K562 (cell line): ENCODE measurements at regions not wholly inside any gene's neighbourhood (a gene's known extent, or its start where the extent isn't known, plus 50 kb on each side); places are given as distances from the start of the nearest gene placed in this dataset.

Experiments used
- ATAC-seq: fragments of 200-7000 bp; cut with Tn5 transposase; 3 replicates; pipeline ENCODE4 v1.9.1; 2020; ENCODE audit warnings: moderate library complexity
- BruUV-seq: library from RNA; stranded (reverse); fragments of 400-500 nt; replicated peaks from 2 replicates; lab custom pipeline; 2021; lab: Mats Ljungman, UMichigan
- CTCF ChIA-PET: fragments of 300-600 bp; formaldehyde crosslinking; extraction: SDS; loops from one replicate; lab custom pipeline; 2021; ENCODE audit warnings: low intra/inter-chr PET ratio; lab: Yijun Ruan, JAX
- POLR2A ChIA-PET: fragments of 300-600, 350-650 bp; sonication (Branson Sonifier 250); formaldehyde crosslinking; extraction: SDS; loops from one replicate; lab custom pipeline; 2021; ENCODE audit warnings: antibody characterized with exemption, inconsistent platforms; lab: Yijun Ruan, JAX
- DNase-seq, 4 experiments: peaks; one replicate each; pipeline versions ENCODE4 v3.0.0 to v3.0.0-alpha.2; 2011 to 2018; ENCODE audit warnings: low spot score in 3 of 4, mixed read lengths in 3 of 4; ENCODE audit errors: extremely low read depth in 1 of 4
- FAIRE-seq: peaks from 2 replicates; lab custom pipeline; 2011; peaks lifted over from hg19 to GRCh38; lab: Jason Lieb, UNC
- H2AFZ ChIP-seq: 2 replicates; pipeline ENCODE4 v1.6.0; 2011; ENCODE audit warnings: low read depth, low read length, control low read depth, inconsistent platforms
- H3K27ac ChIP-seq: fragments of 200-600 bp; 3 replicates; pipeline ENCODE4 v1.8.0; 2011; ENCODE audit warnings: low read depth, mild to moderate bottlenecking, control low read depth, inconsistent platforms, low read length, moderate library complexity, mixed read lengths; ENCODE audit errors: extremely low read depth
- H3K27me3 ChIP-seq, 2 experiments: fragments of 300-600 bp in 1 of 2; 2 replicates in 1 of 2; 3 replicates in 1 of 2; pipeline versions ENCODE4 v1.6.0 to v1.8.0; 2011; ENCODE audit warnings: inconsistent platforms in 2 of 2, low read length in 2 of 2, mild to moderate bottlenecking in 1 of 2, mixed read lengths in 1 of 2, moderate library complexity in 1 of 2; ENCODE audit not compliant: control insufficient read depth in 2 of 2, insufficient read depth in 2 of 2
- H3K36me3 ChIP-seq: fragments of 300-600 bp; 3 replicates; pipeline ENCODE4 v1.8.0; 2011; ENCODE audit warnings: mild to moderate bottlenecking, low read length, inconsistent platforms; ENCODE audit not compliant: control insufficient read depth, insufficient read depth
- H3K4me1 ChIP-seq, 2 experiments: fragments of 200-600 bp in 1 of 2; replicated peaks in 1 of 2; 2 replicates in 1 of 2; 3 replicates in 1 of 2; pipeline versions ENCODE4 v1.5.1 to v1.8.0; 2011; ENCODE audit warnings: inconsistent platforms in 2 of 2, low read length in 2 of 2, mild to moderate bottlenecking in 1 of 2, mixed read lengths in 1 of 2, moderate library complexity in 1 of 2; ENCODE audit not compliant: control insufficient read depth in 2 of 2, insufficient read depth in 2 of 2
- H3K4me2 ChIP-seq: 2 replicates; pipeline ENCODE4 v1.6.1; 2011; ENCODE audit warnings: low read length, control low read depth, inconsistent platforms, mixed read lengths; ENCODE audit not compliant: insufficient read depth
- H3K4me3 ChIP-seq: fragments of 200-600 bp; sonication (generic), shearing (Covaris generic); 2 replicates; pipeline ENCODE4 v1.5.1; 2016; ENCODE audit warnings: control low read depth, inconsistent platforms
- H3K79me2 ChIP-seq: fragments of 200-600 bp; 3 replicates; pipeline ENCODE4 v1.8.0; 2011; ENCODE audit warnings: low read length, inconsistent platforms; ENCODE audit not compliant: control insufficient read depth, insufficient read depth
- H3K9ac ChIP-seq, 2 experiments: 2 replicates each; pipeline versions ENCODE4 v1.6.0 to v1.6.1; 2011; ENCODE audit warnings: low read depth in 2 of 2, low read length in 2 of 2, control low read depth in 1 of 2, inconsistent platforms in 1 of 2, mild to moderate bottlenecking in 1 of 2, mixed read lengths in 1 of 2; ENCODE audit not compliant: insufficient read depth in 1 of 2
- H3K9me1 ChIP-seq: one replicate; pipeline ENCODE4 v1.6.0; 2011; ENCODE audit warnings: inconsistent platforms, mild to moderate bottlenecking, low read length, moderate library complexity; ENCODE audit not compliant: control insufficient read depth, insufficient read depth
- H3K9me3 ChIP-seq: replicated peaks from 2 replicates; pipeline ENCODE4 v1.5.1; 2011; ENCODE audit warnings: low read depth, low read length, inconsistent platforms; ENCODE audit not compliant: control insufficient read depth, insufficient read depth
- H4K20me1 ChIP-seq: replicated peaks from 2 replicates; pipeline ENCODE4 v1.6.1; 2011; ENCODE audit warnings: low read length, inconsistent platforms, mixed read lengths; ENCODE audit not compliant: control insufficient read depth, insufficient read depth
- BMI1 ChIP-seq: fragments of 150-350 bp; IDR thresholded peaks from 2 replicates; pipeline ENCODE4 v1.6.1; 2014; ENCODE audit warnings: low read length
- E2F3 ChIP-seq: fragments of 250-450 bp; sonication (Bioruptor Pico); IDR thresholded peaks from 2 replicates; pipeline ENCODE4 v1.4.0; 2020; ENCODE audit warnings: mild to moderate bottlenecking
- KDM5B ChIP-seq: fragments of 200-600 bp; sonication (generic); IDR thresholded peaks from 2 replicates; pipeline ENCODE4 v1.6.1; 2012; ENCODE audit warnings: low read depth, mild to moderate bottlenecking, moderate library complexity, low read length, control low read depth, inconsistent platforms; ENCODE audit not compliant: insufficient replicate concordance
- MTA2 ChIP-seq: fragments of 450-650 bp; IDR thresholded peaks from 2 replicates; pipeline ENCODE4 v1.6.1; 2016; ENCODE audit warnings: low read depth
- PHF20 ChIP-seq: fragments of 450-650 bp; IDR thresholded peaks from 2 replicates; pipeline ENCODE4 v1.6.1; 2018; ENCODE audit not compliant: partially characterized antibody
- PTBP1 ChIP-seq: fragments of 200-400 bp; formaldehyde crosslinking; IDR thresholded peaks from 2 replicates; pipeline ENCODE4 v1.6.1; 2017; ENCODE audit warnings: low read depth, low read length
- PTTG1 ChIP-seq: fragments of 450-650 bp; IDR thresholded peaks from 2 replicates; pipeline ENCODE4 v1.6.1; 2016; ENCODE audit warnings: low read depth, mild to moderate bottlenecking, missing genetic modification characterization, missing compliant biosample characterization
- TAF15 ChIP-seq: fragments of 200-400 bp; formaldehyde crosslinking; IDR thresholded peaks from 2 replicates; pipeline ENCODE4 v1.6.1; 2017; ENCODE audit warnings: mild to moderate bottlenecking, low read depth, low read length, moderate library complexity
- ZNF140 ChIP-seq: fragments of 250-450 bp; sonication (Bioruptor Pico); IDR thresholded peaks from 2 replicates; pipeline ENCODE4 v1.8.0; 2021; ENCODE audit warnings: moderate library complexity, mild to moderate bottlenecking, inconsistent platforms
- WGBS: fragments of 100-300 bp; shearing (Covaris generic); methylation state at CpG from one replicate; pipeline ENCODE4 v1.1.6; 2016; ENCODE audit warnings: low coverage, mixed read lengths; ENCODE audit not compliant: insufficient coverage; ENCODE audit errors: missing lambda C conversion rate; 5-methylcytosine and 5-hydroxymethylcytosine counted together
- in situ Hi-C: fragments of 300-500 bp; cut with MboI; formaldehyde crosslinking; loops from 4 replicates; pipeline ENCODE4 v1.15.0; 2018; ENCODE audit warnings: inconsistent platforms, mixed read lengths
- intact Hi-C: fragments of 100-400 bp; cut with micrococcal nuclease; formaldehyde crosslinking; loops from 2 replicates; pipeline ENCODE4 v1.14.2; 2022
- TF ChIP-seq, protein P1 (sequence below), 2 experiments: IDR thresholded peaks in 1 of 2; conservative IDR thresholded peaks in 1 of 2; 2 replicates each; pipeline ENCODE4 v1.6.1; 2016; ENCODE audit warnings: low read depth in 2 of 2, mild to moderate bottlenecking in 1 of 2, missing compliant biosample characterization in 1 of 2, missing genetic modification characterization in 1 of 2, moderate library complexity in 1 of 2
- TF ChIP-seq, protein P2 (sequence below): fragments of 250-450 bp; sonication (Bioruptor Pico); IDR thresholded peaks from 2 replicates; pipeline ENCODE4 v1.8.0; 2022; ENCODE audit warnings: moderate library complexity, mild to moderate bottlenecking, inconsistent platforms
- TF ChIP-seq, protein P3 (sequence below): sonication (generic); formaldehyde crosslinking; IDR thresholded peaks from 2 replicates; pipeline ENCODE4 v1.8.0; 2022; ENCODE audit warnings: mild to moderate bottlenecking, low read depth, missing genetic modification reagents
- TF ChIP-seq, protein P4 (sequence below): fragments of 250-450 bp; sonication (Bioruptor Pico); IDR thresholded peaks from 2 replicates; pipeline ENCODE4 v1.8.0; 2022; ENCODE audit warnings: inconsistent platforms, mild to moderate bottlenecking, moderate library complexity, borderline replicate concordance

DNA sequence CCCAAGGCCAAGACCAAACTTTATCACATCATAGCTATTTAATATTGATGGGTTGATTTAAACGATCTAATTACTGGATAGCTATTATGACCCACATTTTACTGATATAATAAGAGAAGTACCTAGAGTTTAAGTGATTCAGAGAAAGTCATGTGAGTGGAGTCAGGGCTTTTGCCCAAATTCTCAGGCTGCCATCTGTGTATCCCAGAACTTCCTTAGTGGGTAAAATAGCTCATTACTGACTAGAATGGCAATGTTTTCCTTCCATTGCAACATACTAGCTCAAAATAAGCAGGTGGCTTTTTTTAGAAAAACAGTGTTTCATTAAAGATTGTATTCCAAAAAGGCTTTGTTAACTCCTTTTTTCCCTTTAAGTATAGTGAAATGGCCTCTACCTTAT, 113.9 kb upstream of the MAF start (continued):
- TF ChIP-seq, protein P1, sequence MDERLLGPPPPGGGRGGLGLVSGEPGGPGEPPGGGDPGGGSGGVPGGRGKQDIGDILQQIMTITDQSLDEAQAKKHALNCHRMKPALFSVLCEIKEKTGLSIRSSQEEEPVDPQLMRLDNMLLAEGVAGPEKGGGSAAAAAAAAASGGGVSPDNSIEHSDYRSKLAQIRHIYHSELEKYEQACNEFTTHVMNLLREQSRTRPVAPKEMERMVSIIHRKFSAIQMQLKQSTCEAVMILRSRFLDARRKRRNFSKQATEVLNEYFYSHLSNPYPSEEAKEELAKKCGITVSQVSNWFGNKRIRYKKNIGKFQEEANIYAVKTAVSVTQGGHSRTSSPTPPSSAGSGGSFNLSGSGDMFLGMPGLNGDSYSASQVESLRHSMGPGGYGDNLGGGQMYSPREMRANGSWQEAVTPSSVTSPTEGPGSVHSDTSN (CRISPR knock-in tag; IDR thresholded peaks at IDR 0.05; ENCODE audit: low read depth), result no peak
- TF ChIP-seq, protein P1 (tag; conservative IDR thresholded peaks at IDR 0.05; ENCODE audit: low read depth), result no peak
- no peak for TF ChIP-seq PTTG1 (tag)

DNA sequence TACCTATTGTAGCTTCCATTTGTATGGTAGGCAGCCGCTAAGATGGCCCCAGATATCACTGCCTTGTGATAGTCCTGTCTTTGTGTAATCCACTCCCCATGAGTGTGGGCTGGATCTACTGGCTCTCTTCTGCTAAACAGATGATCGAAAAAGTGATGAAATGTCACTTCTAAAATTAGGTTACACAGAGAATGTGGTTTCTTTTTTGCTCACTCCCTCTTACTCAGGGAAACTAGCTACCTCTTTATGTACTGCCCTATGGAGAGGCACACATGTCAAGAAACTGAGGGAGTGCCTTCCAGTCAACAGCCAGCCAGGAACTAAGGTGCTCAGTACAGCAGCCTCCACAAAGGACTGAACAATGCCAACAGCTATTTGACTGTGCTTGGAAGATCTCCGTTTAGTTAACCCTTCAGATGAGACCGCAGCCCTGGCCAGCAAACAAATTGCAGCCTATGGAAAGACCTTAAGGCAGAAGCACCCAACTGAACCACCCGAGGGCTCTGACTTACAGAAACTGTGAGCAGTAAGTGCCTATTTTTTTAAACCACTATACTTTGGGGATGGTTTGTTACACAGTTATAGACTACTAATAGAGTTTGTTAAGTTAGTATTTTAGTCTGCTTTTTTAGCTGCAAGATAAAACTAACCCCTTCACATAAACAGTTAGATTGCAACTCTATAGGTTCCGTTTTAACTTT, 113.2 kb upstream of the MAF start:
- POLR2A ChIA-PET, result interaction anchor here (1.1 kb wide), 1 partner anchor 9 kb away, joined by 5 read pairs; no protein-coding TSS in a partner anchor
- Histone ChIP-seq H3K36me3 (no peaks in the 10 kb centered on the region), H3K9me1 (no peaks in the 10 kb centered on the region), H3K27ac (no peak overlapping the region), H3K27me3 (no peaks in the 10 kb centered on the region; a peak in 1 of 5 replicates), H3K9ac (no peak overlapping the region), H4K20me1 (no peaks in the 10 kb centered on the region), H3K4me2 (no peak overlapping the region), H3K9me3 (no peaks in the 10 kb centered on the region; the same call in 1 of the 2 replicates), H2AFZ (no peak overlapping the region), H3K4me1 (no peaks in the 10 kb centered on the region; a peak in 1 of 5 replicates), H3K4me3 (no peak overlapping the region), H3K79me2 (no peaks in the 10 kb centered on the region)
- no peak for FAIRE-seq
- no peak for DNase-seq
- CTCF ChIA-PET, result no interaction called here
- intact Hi-C loops, result no loop called here
- 8% methylated on average over 6 of the region's 6 CpGs for WGBS
- in situ Hi-C loops, result no loop called here
- no TSS peak for BruUV-seq
- no peak for ATAC-seq
- TF ChIP-seq, protein P2, sequence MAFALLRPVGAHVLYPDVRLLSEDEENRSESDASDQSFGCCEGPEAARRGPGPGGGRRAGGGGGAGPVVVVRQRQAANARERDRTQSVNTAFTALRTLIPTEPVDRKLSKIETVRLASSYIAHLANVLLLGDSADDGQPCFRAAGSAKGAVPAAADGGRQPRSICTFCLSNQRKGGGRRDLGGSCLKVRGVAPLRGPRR (CRISPR knock-in tag), result no peak
- TF ChIP-seq, protein P3, sequence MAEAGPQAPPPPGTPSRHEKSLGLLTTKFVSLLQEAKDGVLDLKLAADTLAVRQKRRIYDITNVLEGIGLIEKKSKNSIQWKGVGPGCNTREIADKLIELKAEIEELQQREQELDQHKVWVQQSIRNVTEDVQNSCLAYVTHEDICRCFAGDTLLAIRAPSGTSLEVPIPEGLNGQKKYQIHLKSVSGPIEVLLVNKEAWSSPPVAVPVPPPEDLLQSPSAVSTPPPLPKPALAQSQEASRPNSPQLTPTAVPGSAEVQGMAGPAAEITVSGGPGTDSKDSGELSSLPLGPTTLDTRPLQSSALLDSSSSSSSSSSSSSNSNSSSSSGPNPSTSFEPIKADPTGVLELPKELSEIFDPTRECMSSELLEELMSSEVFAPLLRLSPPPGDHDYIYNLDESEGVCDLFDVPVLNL, result no peak
- TF ChIP-seq KDM5B (no peak), PTBP1 (no peak), BMI1 (no peak), TAF15 (no peak), E2F3 (CRISPR knock-in tag) (no peak), ZNF140 (no peak), PHF20 (no peak), MTA2 (no peak)
- TF ChIP-seq, protein P4, sequence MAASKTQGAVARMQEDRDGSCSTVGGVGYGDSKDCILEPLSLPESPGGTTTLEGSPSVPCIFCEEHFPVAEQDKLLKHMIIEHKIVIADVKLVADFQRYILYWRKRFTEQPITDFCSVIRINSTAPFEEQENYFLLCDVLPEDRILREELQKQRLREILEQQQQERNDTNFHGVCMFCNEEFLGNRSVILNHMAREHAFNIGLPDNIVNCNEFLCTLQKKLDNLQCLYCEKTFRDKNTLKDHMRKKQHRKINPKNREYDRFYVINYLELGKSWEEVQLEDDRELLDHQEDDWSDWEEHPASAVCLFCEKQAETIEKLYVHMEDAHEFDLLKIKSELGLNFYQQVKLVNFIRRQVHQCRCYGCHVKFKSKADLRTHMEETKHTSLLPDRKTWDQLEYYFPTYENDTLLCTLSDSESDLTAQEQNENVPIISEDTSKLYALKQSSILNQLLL (CRISPR knock-in tag), result no peak
